GM21423 (cell line): ENCODE measurements at regions not wholly inside any gene's neighbourhood (a gene's known extent, or its start where the extent isn't known, plus 50 kb on each side); places are given as distances from the start of the nearest gene placed in this dataset.

ENCODE experiments used
- ATAC-seq: cut with Tn5 transposase; IDR thresholded peaks from one replicate; pipeline ENCODE4 v1.9.1; 2021; ENCODE audit warnings: mild to moderate bottlenecking, moderate library complexity; ENCODE audit not compliant: unreplicated experiment

DNA sequence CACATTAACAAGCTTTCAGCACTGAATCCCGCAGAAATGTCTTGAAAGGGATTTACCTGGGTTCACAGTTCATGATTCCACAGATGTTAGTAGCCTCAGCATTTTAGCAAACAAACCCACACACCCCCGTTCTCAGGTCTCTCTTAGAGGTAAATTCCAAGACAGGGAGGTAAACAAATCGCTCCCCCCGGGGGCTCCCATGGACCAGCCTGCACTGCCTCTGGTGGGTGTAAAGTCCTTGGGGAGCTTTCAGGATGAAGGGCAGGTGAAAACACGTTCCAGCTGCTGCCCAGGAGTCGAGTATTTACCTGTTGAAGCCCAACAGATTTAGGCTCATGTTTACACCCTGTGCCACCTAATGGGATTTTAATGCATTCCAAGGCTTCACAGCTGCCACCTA lies 187.0 kb upstream of the FOXQ1 start:
- no peak for ATAC-seq

DNA sequence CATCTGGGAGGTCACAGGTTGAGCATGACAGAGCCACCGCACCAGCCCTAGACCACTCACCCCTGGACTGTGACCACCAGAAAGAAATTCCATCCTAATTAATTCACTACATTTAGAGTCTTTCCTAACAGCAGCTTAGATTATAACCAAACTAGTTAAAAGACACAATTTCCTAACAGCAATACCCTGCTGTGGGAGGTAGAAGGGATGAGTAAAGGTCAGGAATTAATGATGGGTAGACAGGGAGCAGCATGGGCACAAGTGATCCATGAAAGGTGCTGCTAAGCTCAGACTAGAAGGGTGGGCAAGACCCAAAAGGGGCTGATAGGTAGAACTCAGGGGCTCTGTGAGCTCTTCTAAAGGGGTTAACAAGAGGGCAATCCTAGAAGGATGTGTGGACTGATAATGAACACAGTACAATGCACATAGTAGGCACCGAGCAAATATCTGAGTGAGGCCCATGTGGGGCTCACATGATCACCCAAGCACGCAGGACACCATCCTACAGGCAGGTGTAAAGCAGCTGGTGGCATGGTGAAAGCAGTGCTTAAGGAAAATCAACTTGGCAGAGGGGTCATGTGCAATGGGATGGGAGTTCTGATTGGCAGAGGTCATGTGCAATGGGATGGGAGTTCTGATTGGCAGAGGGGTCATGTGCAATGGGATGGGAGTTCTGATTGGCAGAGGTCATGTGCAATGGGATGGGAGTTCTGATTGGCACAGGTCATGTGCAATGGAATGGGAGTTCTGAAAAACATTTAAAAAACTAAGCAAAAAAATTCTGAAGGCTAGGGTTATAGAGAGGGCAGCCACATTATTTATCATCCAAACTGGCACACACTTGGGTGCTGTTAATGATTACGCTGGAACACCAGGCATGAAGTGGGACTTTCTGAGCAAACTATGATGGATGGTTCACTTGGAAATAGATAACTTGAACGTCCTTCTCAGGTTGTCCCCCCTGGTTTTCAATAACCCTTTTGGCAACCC lies 188.2 kb upstream of the FOXQ1 start:
- ATAC-seq = no peak

DNA sequence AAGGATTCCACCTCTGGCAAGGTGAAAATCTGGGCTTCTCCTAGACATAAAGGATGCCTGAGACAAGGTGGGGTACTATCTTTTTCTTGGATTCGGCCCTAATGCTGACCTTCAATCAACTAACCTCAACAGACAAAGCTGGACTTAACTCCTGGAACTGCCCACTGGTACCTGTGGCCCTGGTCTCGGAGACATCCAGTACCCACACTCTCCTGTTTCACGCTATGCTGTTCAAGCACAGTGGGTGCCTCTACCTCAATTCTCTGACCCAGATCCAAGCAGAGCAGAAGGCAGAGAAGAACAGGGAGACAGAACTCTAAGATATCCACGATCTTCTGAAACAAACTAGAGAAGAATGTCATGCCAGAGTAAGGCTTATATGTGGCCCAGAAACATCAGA lies 189.8 kb upstream of the FOXQ1 start:
- no peak for ATAC-seq

DNA sequence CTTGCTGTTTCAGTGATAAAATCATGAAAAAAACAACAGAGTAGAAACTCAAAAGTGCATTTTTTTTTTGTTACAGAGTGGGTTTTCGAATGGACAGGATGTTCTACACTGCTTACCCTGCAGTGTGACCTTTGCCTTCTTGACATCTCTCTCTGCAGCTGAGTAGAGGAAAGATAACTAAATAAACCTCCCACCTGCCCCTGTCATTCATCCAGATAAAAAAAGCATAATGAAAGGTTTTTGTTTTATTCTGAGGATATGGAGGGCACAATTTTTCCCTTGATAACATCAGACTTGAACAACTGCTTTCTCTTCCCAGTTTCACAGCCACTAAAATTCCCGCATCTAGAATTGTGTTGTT lies 193.6 kb upstream of the FOXQ1 start:
- no peak for ATAC-seq

DNA sequence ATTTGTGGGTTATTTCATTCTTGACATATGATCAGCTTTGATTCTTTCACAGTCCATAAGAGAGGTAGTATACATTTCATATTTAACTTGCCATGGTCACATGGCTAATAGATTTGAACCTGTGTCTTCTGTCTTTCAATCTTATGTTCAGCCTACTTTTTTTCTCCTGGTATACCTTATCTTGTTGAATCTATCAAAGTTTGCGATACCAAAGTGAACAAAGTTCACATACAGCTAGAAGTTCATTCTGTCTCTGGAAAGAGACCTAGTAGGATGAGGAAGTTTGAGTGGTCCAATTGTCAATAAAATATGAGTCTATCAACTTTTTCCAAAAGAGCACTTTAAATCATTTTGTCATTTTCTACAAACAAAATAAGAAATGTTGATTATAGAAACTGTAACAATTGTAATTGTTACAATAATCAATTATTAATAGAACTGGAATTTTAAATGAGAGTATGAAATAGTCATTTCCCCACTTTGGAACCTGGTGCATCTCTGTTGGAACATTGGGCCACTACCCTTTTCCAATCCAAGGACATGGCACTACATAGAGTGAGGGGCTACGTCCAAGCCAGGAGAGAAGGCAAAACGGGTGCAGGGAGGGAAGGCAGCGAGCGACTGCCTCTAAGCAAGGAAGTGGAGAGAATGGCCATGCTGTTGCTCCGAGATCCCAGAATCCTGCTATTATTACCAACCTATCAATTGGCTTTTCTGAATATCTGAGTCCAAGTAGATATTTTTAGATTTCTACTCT lies 194.2 kb upstream of the FOXQ1 start:
- no peak for ATAC-seq

DNA sequence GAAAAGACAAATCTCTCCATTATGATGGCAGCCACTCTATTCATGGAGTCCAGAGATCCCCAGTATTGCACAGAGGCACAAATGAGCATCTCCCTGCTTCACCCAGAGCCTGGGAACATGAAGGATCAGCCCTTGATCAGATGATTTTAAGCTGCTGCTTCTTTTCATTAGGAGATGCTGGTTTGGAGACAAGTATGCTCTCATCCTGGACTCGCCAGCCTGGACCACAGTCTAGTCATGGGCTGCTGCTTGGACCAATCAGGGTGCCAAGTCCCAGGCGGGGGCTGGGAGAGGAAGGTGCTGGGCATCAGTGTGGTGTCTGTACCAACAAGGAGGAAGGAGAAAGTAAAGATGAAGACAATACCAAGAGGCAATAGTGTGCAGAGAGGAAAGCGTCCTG lies 195.7 kb upstream of the FOXQ1 start:
- no peak for ATAC-seq

DNA sequence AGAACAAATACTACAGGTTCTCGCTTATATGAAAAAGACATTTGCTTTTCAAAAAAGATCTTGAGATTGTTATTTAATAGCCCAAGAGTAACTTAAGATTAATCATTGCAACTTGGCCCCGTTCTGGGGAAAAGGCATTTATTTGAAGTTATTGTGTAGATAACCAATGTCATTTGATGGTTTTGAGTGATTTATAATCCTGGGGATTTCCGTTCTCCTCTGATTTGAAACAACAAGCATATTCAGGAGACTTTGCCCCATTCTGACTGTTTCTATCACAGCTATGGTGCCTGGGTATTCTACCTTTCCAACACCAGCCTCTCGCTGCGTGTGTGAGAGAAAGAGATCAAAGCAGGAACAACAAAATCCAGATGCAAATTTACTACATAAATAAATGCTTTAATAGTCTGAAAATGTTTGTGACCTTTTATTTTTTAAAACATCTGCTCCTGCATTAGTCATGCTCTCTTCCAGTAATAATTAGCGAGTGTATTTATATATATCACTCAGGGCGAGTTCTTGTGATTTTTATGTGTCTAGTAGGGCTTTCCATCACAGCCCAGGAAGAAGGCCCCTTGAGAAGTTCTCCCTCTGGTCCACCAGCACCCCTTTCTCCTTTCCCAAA lies 197.9 kb upstream of the FOXQ1 start:
- ATAC-seq = no peak

DNA sequence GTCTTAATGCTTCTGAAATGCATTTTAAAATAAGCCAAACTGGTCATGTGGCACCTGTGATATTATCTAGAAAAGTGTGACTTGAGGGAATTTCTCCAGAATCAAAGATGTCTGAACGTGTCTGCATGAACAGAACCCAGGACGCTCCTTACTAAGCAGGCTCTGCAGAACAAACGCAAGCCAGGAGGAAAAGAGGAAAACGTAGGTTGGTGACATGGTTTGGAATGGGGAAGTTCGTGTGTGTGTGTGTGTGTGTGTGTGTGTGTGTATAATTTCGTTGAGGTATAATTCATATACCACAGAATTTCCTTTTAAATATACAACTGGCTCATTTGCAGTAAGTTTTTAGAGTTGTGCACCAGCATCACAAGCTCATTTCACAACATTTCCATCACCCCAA lies 200.5 kb upstream of the FOXQ1 start:
- no peak for ATAC-seq

DNA sequence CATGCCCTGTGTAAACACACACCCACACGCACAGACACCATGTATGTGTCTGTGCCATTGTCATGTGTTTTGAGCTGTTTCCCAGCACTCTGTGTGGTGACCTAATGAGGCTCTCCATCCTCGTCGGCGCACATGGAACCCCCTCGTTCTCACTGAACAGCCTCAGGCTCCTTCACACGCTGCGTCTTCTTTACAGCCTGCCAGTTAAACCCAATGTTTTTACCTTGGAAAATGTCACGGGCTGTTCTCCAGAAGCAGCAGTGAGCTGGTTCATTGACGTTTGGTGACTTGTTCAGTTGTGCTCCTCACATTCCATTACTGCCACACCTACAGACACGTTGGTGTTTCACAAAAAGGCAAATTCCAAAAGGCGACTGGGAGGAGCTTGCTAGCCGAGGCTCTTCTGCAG lies 201.0 kb upstream of the FOXQ1 start:
- no peak for ATAC-seq

DNA sequence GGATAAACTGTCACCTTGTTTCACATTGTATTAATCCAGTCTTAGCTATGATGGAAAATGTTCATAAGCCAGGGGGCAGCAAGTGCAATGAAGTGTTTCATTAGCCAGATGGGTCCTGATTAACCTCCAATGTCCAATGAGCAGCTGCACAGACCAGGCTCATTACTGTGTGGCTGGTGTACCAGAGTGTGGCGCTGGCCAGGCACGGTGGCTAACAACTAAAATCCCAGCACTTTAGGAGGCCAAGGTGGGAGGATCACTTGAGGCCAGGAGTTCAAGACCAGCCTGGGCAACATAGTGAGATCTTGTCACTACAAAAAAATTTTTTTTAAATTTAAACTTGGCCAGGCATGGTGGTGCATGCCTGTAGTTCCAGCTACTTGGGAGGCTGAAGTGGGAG lies 201.7 kb upstream of the FOXQ1 start:
- ATAC-seq = no peak

DNA sequence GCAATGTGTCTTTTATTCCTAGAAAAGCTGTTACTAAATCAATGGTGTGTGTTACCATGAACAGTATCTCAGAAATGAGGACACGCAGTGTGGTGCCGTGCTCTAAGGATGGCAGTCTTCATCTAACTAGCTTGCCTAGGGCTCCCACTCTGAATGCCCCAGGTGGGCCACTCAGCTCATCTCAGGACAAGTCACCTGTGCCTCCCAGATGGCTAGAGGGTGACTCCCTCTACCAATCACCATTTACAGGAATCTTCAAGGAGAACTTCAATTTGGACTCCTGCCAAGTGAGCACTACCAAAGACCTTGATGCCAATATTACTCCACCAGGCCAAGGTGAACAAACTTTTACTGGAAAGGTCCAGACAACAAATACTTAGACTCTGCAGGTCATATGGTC lies 202.8 kb upstream of the FOXQ1 start:
- no peak for ATAC-seq

DNA sequence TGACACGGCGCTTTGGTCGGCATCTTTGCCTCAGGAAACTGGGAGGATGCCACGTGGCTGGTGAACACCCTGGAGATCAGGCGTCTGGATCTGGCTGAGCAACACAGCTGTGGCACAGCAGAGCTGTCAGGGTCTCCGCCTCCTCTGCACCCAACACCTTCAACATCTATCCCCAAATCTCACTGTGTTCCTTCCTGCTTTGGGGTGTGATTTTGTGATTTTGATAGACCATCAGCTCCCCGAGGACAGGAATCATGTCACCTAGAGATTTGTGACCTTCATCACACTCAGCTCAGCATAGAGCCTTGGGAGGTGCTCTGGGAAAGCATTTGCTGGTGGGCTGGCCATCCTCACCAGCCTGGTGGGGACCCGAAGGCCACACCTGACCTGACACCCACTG lies 203.7 kb upstream of the FOXQ1 start:
- ATAC-seq = no peak

DNA sequence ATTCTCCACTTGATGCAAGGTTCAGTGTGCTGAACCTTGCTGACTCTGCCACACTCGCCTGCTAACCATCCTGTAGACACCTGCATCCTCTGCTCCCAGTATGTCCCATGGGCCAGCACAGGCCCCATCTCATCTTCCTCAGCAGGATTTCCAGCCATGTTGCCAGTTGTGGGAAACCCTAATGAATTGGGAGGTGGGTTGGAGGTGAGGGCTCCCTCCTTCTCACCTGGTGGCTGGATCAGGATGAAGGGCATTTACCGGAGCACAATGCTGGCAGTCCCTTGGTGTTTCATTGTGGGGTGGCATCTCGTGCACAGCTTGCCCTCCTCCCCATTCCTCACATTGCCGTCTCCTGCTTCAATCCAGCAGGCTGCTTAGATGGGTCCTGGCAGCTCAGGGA lies 204.3 kb upstream of the FOXQ1 start:
- no peak for ATAC-seq

DNA sequence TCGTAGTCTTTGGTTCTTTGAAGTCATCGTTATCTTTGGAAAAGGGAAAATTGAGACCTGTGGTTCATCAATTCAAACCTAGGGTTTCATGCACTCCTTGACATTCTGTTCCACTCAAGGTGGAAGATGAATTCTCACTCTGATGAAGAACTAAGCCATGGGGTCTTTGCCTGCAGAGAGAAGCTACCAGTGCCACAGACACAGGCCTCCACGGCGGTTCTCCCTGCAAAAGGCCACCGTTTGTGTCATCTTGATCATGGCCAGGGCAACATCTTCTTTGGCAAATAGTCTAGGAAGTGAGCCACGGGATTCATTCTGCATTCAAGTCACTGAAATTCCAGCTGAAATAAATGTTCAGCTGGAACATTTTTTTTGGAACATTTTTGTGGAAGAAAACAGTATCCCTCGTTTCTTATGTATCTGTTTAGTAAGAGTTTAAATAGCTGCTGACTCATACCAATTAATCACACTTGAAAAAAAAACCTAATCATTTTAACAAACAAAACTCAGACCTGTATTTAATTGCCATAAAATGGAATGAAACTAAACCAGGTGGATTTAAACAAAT lies 206.0 kb upstream of the FOXQ1 start:
- no peak for ATAC-seq

DNA sequence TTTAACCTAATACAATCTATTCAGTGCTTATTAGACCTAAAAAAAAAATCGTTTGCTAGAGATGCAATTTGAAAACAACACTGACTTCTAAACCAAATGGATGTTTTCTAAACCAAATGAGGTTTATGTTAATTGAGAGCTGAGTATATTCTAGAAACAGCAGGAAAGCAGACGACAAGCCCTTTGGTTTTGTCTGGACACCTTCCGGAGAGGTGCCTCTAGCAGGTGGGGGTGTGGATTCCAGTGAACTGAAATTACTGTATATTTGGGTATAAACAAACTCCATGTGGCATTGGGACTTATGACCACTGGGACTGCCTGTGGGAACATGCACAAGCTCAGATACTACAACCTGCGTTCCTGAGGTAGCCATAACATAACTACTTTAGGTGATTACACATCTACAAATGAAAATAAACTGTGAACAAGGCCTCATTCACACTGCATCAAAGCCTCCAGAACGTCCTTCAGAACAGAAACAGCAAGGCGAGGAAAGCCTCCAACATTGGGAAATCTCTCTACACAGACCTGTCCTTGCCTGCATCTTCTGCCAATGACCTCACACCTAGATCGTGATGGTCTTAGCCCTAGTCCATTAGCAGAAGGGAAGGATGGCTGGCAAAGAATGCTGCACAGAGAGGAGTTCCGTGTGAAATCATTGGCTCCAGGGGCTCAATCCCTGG lies 206.8 kb upstream of the FOXQ1 start:
- no peak for ATAC-seq

DNA sequence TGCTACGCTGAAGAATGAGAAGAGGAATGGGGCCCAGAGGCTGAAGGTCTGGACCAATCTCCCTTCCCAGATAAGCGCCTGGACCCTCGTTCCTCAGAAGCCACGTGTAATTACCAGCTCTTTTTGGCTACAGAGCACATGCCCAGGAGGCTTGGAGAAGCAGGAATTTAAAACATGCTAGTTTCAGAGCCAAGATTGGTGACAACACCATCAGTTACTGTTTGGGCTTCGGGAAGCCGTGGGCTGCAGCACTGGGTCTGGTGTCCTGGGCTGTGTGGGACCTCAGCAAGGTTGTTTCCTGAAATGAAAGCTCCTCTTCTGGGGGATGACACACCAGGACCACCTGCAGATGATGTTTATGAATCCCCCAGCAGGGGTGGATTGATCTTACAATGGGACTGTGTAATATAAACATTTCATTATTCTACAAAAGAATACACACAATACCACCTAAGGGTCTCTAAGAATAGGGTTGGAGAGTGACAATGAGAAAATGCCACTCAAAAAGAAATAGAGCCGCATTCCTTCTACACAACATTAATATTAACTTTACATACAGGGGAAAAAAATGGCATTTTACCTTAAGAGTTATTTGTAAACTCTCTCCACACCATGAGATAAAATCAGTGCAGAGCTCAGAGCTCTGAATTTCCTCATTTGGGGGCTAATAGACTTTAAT lies 207.8 kb upstream of the FOXQ1 start:
- no peak for ATAC-seq

DNA sequence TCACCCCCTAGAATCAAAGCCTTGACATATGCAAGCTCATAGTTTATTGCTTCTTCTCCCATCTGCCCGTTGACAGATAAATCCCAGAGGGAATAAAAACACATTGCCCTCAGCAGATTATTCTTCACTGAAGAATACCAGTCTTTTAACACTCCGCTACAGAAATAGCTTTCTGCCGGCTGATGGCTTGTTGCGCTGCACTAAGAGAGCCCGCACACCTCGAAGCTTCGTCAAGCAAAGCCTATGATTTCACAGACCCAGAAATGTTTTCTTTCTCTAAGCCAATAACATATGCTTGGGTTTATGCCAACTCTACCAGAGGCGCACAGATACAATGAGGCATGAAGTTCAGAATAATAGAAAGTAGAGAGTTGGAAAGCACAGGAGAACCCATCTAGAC lies 208.9 kb upstream of the FOXQ1 start:
- no peak for ATAC-seq

DNA sequence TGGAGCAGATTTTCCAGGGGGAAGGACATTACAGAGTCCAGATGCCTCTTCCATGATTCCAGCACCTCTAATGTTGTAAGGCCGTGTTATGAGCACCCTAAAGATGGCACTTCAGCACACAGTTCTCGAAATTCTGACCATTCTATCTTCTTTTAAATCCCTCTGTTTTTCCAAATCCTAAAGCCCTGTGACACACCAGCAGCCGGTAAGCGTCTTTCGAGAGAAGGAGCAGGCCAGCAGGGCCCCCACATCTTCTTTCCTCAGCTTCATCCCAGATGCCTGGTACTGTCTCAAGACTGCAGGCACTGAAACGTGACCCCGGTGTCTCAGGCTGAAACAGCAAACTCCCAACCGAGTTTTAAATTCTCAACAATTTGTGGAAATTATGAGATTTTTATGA lies 211.6 kb upstream of the FOXQ1 start:
- no peak for ATAC-seq

DNA sequence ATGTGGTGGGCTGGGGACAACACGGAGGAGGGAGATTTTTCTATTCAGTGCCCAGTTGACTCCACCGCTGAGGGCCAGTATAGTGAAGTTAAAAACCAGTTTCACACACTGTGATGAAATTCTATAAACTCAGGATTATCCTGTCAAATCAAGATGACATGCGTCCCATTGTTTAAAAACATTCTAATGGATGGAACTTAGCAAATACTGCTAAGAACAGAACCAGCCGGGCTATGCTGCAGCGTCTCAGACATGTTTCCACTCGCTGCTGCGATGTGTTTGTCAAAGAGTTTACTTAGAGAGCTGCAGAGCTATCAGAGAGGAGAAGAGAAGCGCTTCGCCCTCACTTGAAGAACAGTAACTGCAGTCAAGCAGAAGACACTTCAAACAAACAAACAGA lies 212.6 kb upstream of the FOXQ1 start:
- ATAC-seq = no peak
